ENCODE measurements at regions not wholly inside any gene's neighbourhood (a gene's known extent, or its start where the extent isn't known, plus 50 kb on each side); places are given as distances from the start of the nearest gene placed in this dataset.

- Histone ChIP-seq H3K27ac (no peak overlapping the region), H3K4me1 (peaks cover 8% of the 10 kb centered on the region), H3K4me3 (no peak overlapping the region), H3K9me3 (no peaks in the 10 kb centered on the region), H3K36me3 (no peaks in the 10 kb centered on the region), H3K27me3 (peaks cover 17% of the 10 kb centered on the region)
- DNase-seq (ENCODE audit: low spot score in 2 of 2) = no peak
- WGBS = 78% methylated on average over 22 of the region's 22 CpGs
- no peak for TF ChIP-seq EP300 (IDR thresholded peaks at IDR 0.05)
- TF ChIP-seq POLR2AphosphoS5 (IDR thresholded peaks at IDR 0.05) = no peak
- no peak for TF ChIP-seq POLR2A (IDR thresholded peaks at IDR 0.05)
- no peak for TF ChIP-seq CTCF (IDR thresholded peaks at IDR 0.05)
Observed at GRCh38 chr1:157189986-157190982, 52.1 kb upstream of the ETV3 start.

DNA sequence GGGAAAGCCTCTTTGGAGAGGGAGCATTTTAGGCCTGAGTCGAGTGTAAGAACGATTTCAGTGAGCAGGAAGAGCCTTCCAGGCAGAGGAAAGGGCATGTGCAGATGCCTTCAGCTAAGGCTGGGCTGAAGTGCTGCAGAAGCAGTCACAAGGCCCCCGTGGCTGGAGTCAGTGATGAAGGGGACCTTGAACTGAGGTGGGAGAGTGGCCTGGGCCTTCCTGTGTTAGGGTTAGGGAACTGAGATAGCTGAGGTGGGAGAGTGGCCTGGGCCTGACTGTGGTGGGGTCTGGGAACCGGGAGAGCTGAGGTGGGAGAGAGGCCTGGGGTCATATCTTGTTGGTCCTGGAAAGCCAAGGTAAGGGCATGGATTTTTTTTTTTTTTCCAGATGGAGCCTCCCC lies 50.9 kb upstream of the ETV3 start:
- no peak for DNase-seq (ENCODE audit: low spot score in 2 of 2)
- 86% methylated on average over 4 of the region's 4 CpGs for WGBS
- Histone ChIP-seq H3K9me3 (no peaks in the 10 kb centered on the region), H3K27ac (no peak overlapping the region), H3K36me3 (no peaks in the 10 kb centered on the region), H3K27me3 (peaks cover 7% of the 10 kb centered on the region), H3K4me1 (peaks cover 8% of the 10 kb centered on the region), H3K4me3 (no peak overlapping the region)
- TF ChIP-seq EP300 (IDR thresholded peaks at IDR 0.05) (no peak), CTCF (IDR thresholded peaks at IDR 0.05) (no peak), POLR2AphosphoS5 (IDR thresholded peaks at IDR 0.05) (no peak), POLR2A (IDR thresholded peaks at IDR 0.05) (no peak)
